T-helper 2 cell treated with Interferon-gamma antibody and Interleukin-4, amounts not matched to agents 100 ng/mL and 5 ng/mL, for 36 hours (primary cell): ENCODE measurements at regions not wholly inside any gene's neighbourhood (a gene's known extent, or its start where the extent isn't known, plus 50 kb on each side); places are given as distances from the start of the nearest gene placed in this dataset.
"Not testable (repeated sequence)": the region's sequence is repeated elsewhere in the genome, so short reads cannot be mapped to it uniquely, and the experiment has no call there.

Experiments used
- intact Hi-C: fragments of 100-400 bp; cut with micrococcal nuclease; formaldehyde crosslinking; loops from one replicate; pipeline ENCODE4 v1.15.1; 2023

- intact Hi-C loops: no loop called here
These were observed 109.9 kb downstream of the TANC2 start for GRCh38 chr17:63075969-63076368.

DNA sequence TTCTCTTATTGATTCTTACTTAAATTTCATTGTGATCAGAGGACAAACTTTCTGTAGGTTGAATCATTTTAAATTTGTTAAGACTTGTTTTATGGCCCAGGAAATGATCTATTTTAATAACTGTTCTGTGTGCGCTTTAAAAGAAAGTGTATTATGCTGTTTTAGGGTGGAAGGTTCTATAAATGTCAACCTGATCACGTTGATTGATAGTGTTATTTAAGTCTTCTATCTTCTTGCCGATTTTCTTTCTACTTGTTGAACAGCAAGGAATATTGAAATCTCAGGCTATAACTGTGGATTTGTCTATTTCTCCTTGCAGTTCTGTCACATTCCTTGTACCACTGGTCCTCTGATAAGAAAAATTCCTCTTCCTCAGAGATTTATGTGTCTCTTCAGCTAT lies 112.7 kb downstream of the TANC2 start:
- intact Hi-C loops: no loop called here

- intact Hi-C loops: loop anchor here (5.0 kb wide), 1 partner anchor 325 kb away; no protein-coding TSS in a partner anchor
These were observed 116.3 kb downstream of the TANC2 start for GRCh38 chr17:63082273-63082861.

GRCh38 chr17:63082952-63083351 lies 116.9 kb downstream of the TANC2 start:
- intact Hi-C loops: loop anchor here (5.0 kb wide), 1 partner anchor 324 kb away; no protein-coding TSS in a partner anchor

GRCh38 chr17:63086483-63087185 lies 120.6 kb downstream of the TANC2 start:
- intact Hi-C loops: no loop called here

- intact Hi-C loops: not testable (repeated sequence)
These were observed 124.5 kb downstream of the TANC2 start for GRCh38 chr17:63090358-63091114.

DNA sequence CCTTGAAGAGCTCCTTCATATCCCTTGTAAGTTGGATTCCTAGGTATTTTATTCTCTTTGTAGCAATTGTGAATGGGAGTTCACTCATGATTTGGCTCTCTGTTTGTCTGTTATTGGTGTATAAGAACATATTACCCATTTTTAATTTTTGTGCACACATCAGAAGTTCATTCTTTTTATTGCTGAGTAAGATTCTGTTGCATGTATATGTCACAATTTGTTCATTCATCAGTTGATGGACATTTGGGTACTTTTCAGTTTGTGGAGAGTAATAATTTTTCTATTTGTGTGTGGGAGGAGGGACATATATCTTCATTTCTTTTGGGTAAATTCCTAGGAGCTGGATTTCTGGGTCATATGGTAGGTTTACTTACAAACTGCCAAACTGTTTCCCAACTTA lies 125.9 kb downstream of the TANC2 start:
- intact Hi-C loops: not testable (repeated sequence)

DNA sequence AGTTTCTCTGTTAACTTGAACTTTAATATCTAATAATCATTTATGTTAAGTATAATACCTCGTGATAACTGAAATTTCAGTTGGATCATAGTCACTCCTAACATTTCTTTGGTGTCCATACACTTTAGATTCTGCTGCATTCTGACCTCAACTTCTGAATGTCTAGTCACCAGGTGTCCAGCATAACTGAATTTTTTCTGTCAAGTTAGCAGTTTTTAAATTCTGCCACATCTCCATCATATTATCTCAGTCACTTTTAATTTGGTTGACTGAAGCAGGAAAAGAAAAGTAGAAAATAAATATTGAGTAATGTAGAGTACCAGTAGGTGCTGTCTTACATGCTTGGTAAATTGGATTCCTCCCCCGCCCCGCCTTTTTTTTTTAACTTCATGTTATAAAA lies 128.6 kb downstream of the TANC2 start:
- intact Hi-C loops: no loop called here

DNA sequence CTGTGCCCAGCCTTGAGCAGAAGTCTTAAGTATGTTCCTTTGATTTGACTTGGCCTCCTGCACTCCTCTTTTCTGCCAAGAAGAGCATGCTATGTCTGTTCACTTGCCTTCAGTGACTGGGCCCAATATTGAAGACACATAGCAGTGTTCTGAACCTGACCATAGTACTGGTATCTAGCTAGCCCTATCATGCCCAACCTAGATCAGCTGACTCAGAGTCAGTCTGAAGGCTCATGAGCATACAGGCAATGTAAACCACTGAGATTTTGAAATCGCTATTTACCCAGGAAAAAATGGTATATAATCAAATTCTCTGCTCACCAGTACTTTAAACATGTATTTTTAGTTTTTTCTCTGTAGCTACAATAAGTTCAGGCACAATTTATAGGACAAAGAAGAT lies 129.4 kb downstream of the TANC2 start:
- intact Hi-C loops: no loop called here

DNA sequence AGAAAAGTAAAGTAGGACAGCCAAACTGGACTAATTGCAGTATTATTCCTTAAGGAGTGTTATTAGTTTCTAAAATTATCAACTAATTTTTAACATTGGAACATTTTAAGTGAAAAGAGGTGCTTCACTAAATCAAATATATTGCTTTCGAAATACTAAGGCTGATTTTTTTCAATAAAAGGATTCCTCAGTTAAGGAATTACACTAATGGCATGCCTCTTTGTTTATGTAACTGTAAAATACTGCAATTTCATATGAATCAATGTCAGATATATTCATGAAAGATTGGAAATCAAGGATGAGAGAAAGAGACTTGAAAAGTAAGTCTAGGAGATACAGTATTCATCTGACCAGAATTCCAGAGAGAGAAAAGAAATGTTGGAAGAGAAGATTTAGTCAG lies 129.8 kb downstream of the TANC2 start:
- intact Hi-C loops: no loop called here

- intact Hi-C loops: no loop called here
These were observed 130.4 kb downstream of the TANC2 start for GRCh38 chr17:63096426-63096825.

DNA sequence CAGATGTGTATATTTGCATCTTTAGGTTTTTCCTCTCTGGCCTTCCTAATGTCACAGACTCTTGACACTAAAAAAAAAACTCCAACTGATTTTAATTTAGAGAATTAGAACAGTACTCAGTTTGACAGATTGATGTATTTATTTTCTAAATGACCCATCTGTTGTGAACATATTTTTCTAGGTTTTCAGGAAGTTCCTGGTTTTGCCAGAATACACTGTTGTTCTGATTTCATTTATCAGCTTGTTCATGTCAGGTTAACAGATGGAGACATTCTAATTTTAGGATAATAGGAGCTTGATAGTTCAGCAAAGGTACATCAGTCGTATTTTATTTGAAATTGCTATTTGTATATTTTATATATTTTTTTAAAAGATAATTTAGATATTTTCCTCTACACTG lies 133.4 kb downstream of the TANC2 start:
- intact Hi-C loops: no loop called here

- intact Hi-C loops: no loop called here
These were observed 136.0 kb downstream of the TANC2 start for GRCh38 chr17:63102034-63102433.

- intact Hi-C loops: no loop called here
These were observed 140.0 kb downstream of the TANC2 start for GRCh38 chr17:63106050-63106449.

DNA sequence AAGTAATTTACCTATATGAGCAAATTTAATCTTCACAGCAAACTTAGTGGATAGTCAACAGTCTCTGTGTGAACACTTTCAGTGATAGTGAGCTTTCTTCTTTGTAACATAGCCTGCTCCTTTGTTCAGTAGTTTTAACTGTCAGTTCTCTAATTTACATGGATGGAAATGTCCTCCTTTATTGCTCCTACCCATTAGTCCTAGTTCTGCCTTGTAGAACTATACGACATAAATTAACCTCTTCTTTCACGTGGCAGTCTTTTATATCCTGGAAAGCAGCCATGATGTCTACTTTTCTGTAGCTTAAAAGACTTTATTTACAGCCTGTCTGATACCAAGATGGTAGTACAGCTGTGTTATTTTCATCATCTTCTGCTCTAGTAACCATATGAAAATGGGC lies 143.6 kb downstream of the TANC2 start:
- intact Hi-C loops: no loop called here

GRCh38 chr17:63113167-63113566 lies 147.1 kb downstream of the TANC2 start:
- intact Hi-C loops: no loop called here

DNA sequence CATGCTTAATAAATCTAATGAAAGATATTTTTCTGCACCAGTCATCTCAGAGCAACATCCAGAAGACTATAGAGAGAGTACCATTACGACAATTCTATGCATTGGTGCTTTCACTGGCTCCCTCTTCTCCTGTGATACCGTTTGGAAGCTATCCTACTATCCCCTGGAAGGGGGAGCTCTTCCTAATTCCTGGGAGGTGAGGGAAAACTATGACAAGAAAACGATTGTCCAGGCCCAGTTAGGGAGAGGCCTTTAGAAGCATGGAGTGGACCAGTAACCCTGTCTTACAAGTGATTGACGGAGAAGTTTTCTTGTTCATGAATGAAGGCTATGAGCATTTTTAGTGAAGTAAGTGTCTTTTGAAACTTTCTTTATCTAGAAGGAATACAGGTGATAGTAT lies 150.2 kb downstream of the TANC2 start:
- intact Hi-C loops: no loop called here

DNA sequence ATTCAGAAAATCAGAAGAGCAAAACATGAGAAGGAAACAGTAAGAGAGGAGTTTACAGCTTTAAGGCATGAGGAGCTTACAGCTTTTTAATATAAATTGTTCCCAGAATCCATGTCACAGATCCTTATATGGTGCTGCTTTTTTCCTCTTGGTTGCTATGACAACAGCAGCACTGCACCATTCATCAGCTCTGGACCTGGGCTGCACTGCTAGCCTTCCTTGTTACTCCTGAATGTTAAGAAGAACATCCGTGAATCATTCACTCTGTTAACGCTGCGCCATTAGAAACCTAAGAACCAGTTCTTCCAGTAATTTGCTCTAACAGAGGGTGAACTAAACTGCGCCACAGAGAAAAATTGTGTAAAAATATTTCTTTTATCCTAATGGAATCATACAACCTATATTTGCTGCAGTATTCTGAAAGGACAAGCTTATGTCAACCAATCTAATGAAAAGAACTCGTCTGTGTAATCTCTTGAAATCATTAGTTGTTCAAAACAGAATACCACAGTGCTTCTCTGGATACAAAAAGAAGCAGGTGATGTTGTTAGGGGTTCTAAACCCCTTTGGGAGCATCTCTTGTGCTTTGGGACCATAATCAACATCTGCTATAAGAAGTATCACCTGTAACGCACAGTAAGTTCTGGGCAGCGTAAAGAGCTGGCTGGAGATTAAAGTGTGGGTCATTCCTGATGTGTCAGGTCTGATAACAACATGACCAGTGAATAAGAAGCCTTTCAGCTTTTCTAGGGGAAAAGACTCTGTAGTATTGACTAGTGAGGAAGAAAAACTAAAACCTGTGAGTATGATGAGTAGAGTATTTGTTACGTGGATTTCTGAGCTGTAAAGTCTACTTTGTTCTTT lies 151.2 kb downstream of the TANC2 start:
- intact Hi-C loops: no loop called here

GRCh38 chr17:63120406-63120805 lies 154.4 kb downstream of the TANC2 start:
- intact Hi-C loops: no loop called here

- intact Hi-C loops: no loop called here
These were observed 158.5 kb downstream of the TANC2 start for GRCh38 chr17:63124536-63124935.

GRCh38 chr17:63124958-63125357 lies 158.9 kb downstream of the TANC2 start:
- intact Hi-C loops: no loop called here

DNA sequence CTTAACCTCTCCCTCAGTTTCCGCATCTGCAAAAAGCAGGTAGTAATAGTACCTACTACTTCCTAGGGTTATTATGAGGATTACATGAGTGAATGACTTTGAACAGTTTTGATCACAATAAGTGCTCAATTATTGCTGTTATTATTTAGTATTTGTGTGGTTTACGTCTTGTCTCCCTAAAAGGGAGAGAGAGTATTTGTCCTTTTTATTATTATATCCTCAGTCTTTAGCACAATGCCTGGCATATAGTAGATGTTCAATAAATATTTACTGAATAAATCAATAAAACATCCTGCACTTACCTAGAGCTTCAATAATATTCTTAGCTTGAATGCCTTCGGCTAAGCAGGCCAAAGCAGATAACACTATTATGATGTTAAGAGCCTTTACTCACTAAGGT lies 160.0 kb downstream of the TANC2 start:
- intact Hi-C loops: no loop called here
